GM12892 (cell line): ENCODE measurements at regions not wholly inside any gene's neighbourhood (a gene's known extent, or its start where the extent isn't known, plus 50 kb on each side); places are given as distances from the start of the nearest gene placed in this dataset.

Experiments
- POLR2A ChIP-seq: IDR thresholded peaks from 2 replicates; pipeline ENCODE4 v1.6.1; 2011; ENCODE audit warnings: low read depth, low read length, control low read depth
- POLR2AphosphoS5 ChIP-seq: IDR thresholded peaks from 2 replicates; pipeline ENCODE4 v1.6.1; 2011; ENCODE audit warnings: low read depth, low read length, control low read depth
- TAF1 ChIP-seq: IDR thresholded peaks from 2 replicates; pipeline ENCODE4 v1.6.1; 2011; ENCODE audit warnings: low read depth, mild to moderate bottlenecking, control low read depth, low read length, borderline replicate concordance

- TF ChIP-seq POLR2A = no peak
- no peak for TF ChIP-seq POLR2AphosphoS5
- no peak for TF ChIP-seq TAF1
Measured at GRCh38 chr1:191897134-191897533, 261.1 kb upstream of the RGS18 start.
